Activated naive CD4-positive, alpha-beta T cell treated with anti-CD3 and anti-CD28 coated beads, Interleukin-2, amount 10 ng/mL, durations not matched to agents 7 days and 5 days (primary cell): ENCODE measurements at regions not wholly inside any gene's neighbourhood (a gene's known extent, or its start where the extent isn't known, plus 50 kb on each side); places are given as distances from the start of the nearest gene placed in this dataset.
"Not testable (repeated sequence)": the region's sequence is repeated elsewhere in the genome, so short reads cannot be mapped to it uniquely, and the experiment has no call there.

Source experiments
- CTCF ChIA-PET: fragments of 350-600 bp; sonication (Branson Sonifier 250); formaldehyde crosslinking; loops from one replicate; lab custom pipeline; 2021; ENCODE audit warnings: antibody characterized with exemption; lab: Charles Lee
- DNase-seq: peaks from one replicate; pipeline ENCODE4 v3.0.0-alpha.2; 2020
- H3K27ac Mint-ChIP-seq: one replicate; pipeline ENCODE4 v1.8.0; 2021; ENCODE audit warnings: mild to moderate bottlenecking, moderate library complexity, mixed read lengths
- H3K27me3 Mint-ChIP-seq: one replicate; pipeline ENCODE4 v1.8.0; 2021; ENCODE audit warnings: mild to moderate bottlenecking, mixed read lengths
- H3K36me3 Mint-ChIP-seq: one replicate; pipeline ENCODE4 v1.8.0; 2021; ENCODE audit warnings: mixed read lengths
- H3K4me1 Mint-ChIP-seq: one replicate; pipeline ENCODE4 v1.8.0; 2021; ENCODE audit warnings: mixed read lengths
- H3K4me3 Mint-ChIP-seq: one replicate; pipeline ENCODE4 v1.8.0; 2021; ENCODE audit warnings: mild to moderate bottlenecking, moderate library complexity, mixed read lengths
- H3K9me3 Mint-ChIP-seq: one replicate; pipeline ENCODE4 v1.8.0; 2021; ENCODE audit warnings: mixed read lengths

- H3K4me3 Mint-ChIP-seq = no peak overlapping the region
- H3K9me3 Mint-ChIP-seq = no peaks in the 10 kb centered on the region
- no peaks in the 10 kb centered on the region for H3K36me3 Mint-ChIP-seq
- no peak overlapping the region for H3K27ac Mint-ChIP-seq
- no peaks in the 10 kb centered on the region for H3K4me1 Mint-ChIP-seq
- peaks cover 3% of the 10 kb centered on the region for H3K27me3 Mint-ChIP-seq
- CTCF ChIA-PET = no interaction called here
- DNase-seq = no peak
Observed at GRCh38 chrX:69431420-69431819, 72.7 kb upstream of the NALF2 start.

DNA sequence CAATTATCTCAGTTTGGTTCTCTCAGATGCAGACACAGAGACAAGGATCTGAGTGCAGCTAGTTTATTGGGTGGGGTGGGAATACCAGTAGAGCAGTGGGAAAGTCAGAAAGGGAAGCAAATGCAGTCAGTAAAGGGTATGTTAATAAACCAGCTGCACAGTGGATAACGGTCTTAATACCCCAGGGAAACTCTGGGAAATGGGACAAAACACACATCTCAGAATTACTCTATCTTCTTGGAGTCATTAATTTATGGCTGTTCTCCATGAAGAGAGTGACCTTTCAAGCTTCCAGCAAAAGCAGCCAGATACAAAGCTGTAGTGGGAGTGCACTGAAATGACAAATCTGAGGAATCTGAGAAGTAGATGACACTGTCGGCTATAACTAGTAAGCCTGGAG lies 73.3 kb upstream of the NALF2 start:
- H3K9me3 Mint-ChIP-seq = no peaks in the 10 kb centered on the region
- H3K36me3 Mint-ChIP-seq = no peaks in the 10 kb centered on the region
- CTCF ChIA-PET = no interaction called here
- H3K4me1 Mint-ChIP-seq = no peaks in the 10 kb centered on the region
- H3K27me3 Mint-ChIP-seq = peaks cover 3% of the 10 kb centered on the region
- no peak overlapping the region for H3K27ac Mint-ChIP-seq
- no peak overlapping the region for H3K4me3 Mint-ChIP-seq
- no peak for DNase-seq

DNA sequence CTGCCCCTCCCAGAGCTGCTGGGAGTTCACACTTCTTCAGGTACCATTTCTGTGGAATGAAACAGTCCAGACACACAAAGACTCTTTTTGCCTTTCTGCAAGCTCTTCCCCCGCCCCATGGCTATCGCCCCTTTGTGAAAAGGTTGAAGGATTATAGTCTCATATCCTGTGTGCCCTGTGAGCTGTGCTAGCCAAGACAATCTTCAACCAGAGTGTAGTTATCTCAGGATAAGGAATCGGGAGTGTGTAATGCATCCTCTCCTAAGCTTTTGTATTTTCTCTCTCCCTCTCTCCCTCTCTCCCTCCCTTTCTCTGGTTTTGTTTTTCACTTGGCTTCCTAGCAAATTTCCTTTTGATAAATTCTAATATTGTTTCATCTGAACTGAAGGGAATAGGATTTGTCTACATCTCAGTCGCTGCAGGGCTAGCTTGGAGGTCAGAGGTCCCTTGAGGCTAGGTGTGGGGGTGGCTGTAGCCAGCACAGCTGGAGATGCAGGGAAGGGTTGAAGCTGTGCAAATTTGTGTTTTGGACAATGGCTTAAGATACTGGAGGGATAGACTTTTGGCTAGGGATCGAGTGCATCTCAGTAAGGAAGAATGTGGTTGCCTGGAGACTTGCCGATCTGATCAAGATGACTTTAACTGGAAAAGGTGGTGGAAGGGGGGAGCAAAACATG lies 74.6 kb upstream of the NALF2 start:
- H3K4me1 Mint-ChIP-seq = no peaks in the 10 kb centered on the region
- H3K4me3 Mint-ChIP-seq = no peak overlapping the region
- CTCF ChIA-PET = no interaction called here
- no peaks in the 10 kb centered on the region for H3K9me3 Mint-ChIP-seq
- DNase-seq = no peak
- H3K27ac Mint-ChIP-seq = no peak overlapping the region
- H3K27me3 Mint-ChIP-seq = peaks cover 3% of the 10 kb centered on the region
- H3K36me3 Mint-ChIP-seq = no peaks in the 10 kb centered on the region

- CTCF ChIA-PET = no interaction called here
- Mint-ChIP-seq H3K4me1 (no peaks in the 10 kb centered on the region), H3K4me3 (no peak overlapping the region), H3K27ac (no peak overlapping the region), H3K9me3 (no peaks in the 10 kb centered on the region), H3K27me3 (peaks cover 3% of the 10 kb centered on the region), H3K36me3 (no peaks in the 10 kb centered on the region)
- DNase-seq = no peak
Observed at GRCh38 chrX:69428216-69428615, 75.9 kb upstream of the NALF2 start.

DNA sequence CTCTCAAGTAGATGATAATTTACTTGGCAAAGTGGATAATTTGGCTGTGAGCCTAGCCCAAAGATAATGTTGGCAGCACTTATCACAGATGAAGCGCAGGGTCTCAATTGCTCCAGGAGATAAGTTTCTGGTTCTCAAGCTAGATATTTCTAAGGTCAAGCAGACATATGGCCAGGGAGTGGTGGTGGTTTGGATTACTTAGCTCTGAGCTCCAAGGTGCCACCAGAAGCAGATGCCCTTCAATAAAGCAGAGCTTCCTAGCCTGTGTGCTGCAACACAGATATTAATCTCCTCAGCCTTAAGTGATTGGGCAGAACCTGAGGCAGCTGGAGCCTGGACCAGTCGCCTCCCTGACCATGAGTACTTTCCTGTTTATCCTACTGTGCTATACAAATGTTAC lies 79.2 kb upstream of the NALF2 start:
- Mint-ChIP-seq H3K4me3 (no peak overlapping the region), H3K27me3 (peaks cover 3% of the 10 kb centered on the region), H3K27ac (no peak overlapping the region), H3K9me3 (no peaks in the 10 kb centered on the region), H3K36me3 (no peaks in the 10 kb centered on the region), H3K4me1 (no peaks in the 10 kb centered on the region)
- CTCF ChIA-PET = no interaction called here
- no peak for DNase-seq

DNA sequence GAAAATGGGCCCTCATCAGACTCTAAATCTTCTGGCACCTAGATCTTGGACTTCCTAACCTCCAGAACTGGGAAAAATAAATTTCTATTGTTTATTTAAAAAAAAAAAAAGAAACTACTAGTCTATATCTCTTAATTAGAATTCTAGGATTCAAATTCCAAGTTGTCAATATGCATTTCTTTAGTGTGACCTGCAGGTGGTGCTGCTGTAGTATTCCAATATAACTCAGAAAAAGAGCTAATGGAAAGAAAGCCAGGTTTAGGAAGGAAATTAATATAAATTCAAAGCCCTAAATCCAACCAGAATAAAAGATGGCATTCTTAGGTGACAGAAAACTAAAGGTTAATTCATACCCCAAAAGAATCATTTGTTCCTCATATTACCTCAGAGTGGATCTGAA lies 80.0 kb upstream of the NALF2 start:
- no peak overlapping the region for H3K4me3 Mint-ChIP-seq
- H3K36me3 Mint-ChIP-seq = no peaks in the 10 kb centered on the region
- H3K27ac Mint-ChIP-seq = no peak overlapping the region
- no peaks in the 10 kb centered on the region for H3K9me3 Mint-ChIP-seq
- H3K27me3 Mint-ChIP-seq = peaks cover 3% of the 10 kb centered on the region
- no peak for DNase-seq
- CTCF ChIA-PET = no interaction called here
- H3K4me1 Mint-ChIP-seq = no peaks in the 10 kb centered on the region

DNA sequence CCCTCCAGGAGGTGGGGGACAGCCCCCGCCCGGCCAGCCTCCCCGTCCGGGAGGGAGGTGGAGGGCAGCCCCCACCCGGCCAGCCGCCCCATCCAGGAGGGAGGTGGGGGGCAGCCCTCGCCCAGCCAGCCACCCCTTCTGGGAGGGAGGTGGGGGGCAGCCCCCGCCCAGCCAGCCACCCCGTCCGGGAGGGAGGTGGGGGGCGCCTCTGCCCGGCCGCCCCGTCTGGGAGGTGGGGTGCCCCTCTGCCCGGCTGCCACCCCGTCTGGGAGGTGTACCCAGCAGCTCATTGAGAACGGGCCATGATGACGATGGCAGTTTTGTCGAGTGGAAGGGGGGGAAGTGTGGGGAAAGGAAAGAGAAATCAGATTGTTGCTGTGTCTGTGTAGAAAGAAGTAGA lies 81.9 kb upstream of the NALF2 start:
- H3K4me1 Mint-ChIP-seq, H3K27ac Mint-ChIP-seq, H3K36me3 Mint-ChIP-seq, CTCF ChIA-PET, H3K27me3 Mint-ChIP-seq, DNase-seq, H3K4me3 Mint-ChIP-seq, H3K9me3 Mint-ChIP-seq: not testable (repeated sequence)

DNA sequence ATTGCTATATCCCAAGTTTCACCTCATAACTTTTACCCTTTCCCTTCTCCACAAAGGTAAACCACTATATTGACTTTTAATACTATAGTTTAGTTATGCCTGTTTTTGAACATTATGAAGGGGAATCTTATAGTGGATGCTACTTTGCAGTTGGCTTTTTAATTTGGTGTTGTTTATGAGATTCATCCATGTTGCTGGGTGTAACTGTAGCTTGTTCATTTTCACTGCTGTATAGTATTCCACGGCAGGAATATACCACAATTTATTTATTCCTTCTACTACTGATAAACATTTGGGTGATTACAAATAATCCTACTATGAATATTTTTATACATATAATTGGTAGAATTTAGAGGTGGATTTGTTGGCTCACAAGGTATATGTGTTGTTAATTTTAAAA lies 88.4 kb upstream of the NALF2 start:
- no peak for DNase-seq
- H3K4me1 Mint-ChIP-seq = no peaks in the 10 kb centered on the region
- CTCF ChIA-PET = no interaction called here
- no peaks in the 10 kb centered on the region for H3K36me3 Mint-ChIP-seq
- no peak overlapping the region for H3K4me3 Mint-ChIP-seq
- peaks cover 4% of the 10 kb centered on the region for H3K9me3 Mint-ChIP-seq
- H3K27me3 Mint-ChIP-seq = no peaks in the 10 kb centered on the region
- H3K27ac Mint-ChIP-seq = no peak overlapping the region

DNA sequence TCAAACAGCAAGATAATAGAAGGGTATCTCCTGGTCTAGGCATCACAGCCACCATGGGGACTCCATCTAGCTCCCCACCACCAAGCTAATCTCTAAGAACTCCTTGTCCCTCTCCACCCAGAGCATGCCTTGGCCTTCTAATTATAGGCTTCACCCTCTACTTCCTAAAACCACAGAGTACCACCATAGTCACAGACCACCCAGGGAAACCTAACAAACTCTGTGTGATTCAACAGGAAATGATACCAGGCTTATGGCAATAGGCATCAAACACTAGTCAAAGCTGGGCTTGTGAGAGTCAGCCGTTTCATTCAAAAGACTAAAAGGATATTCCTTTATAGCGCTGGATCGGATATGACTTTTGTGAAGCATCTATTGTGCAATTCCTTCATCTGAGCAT lies 91.5 kb upstream of the NALF2 start:
- DNase-seq = no peak
- H3K27me3 Mint-ChIP-seq = no peaks in the 10 kb centered on the region
- no peaks in the 10 kb centered on the region for H3K36me3 Mint-ChIP-seq
- no peak overlapping the region for H3K4me3 Mint-ChIP-seq
- no peak overlapping the region for H3K27ac Mint-ChIP-seq
- peaks cover 3% of the 10 kb centered on the region for H3K4me1 Mint-ChIP-seq
- CTCF ChIA-PET = interaction anchor here (1.1 kb wide), 1 partner anchor 44 kb away, joined by 3 read pairs; no protein-coding TSS in a partner anchor
- H3K9me3 Mint-ChIP-seq = peaks cover 4% of the 10 kb centered on the region

DNA sequence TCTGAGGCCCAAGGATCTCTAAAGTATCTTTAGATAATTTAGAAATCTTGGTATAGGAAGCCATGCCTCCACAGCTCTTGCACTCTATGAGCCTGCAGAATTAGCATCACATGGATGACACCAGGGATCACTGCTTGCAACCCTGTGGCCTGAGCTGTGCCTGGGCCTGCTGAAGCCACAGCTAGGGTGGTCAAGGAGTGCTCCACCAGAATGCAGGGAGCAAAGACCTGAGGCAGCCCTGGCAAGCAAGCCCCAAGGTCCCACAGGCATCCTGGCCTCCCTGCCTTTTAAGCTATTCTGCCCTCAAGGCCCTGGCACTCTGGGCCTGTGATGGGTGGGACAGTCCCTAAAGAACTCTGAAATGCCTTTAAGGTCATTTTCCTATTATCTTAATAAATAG lies 105.2 kb upstream of the NALF2 start:
- no peaks in the 10 kb centered on the region for H3K36me3 Mint-ChIP-seq
- no peaks in the 10 kb centered on the region for H3K9me3 Mint-ChIP-seq
- no peak for DNase-seq
- H3K4me1 Mint-ChIP-seq = no peaks in the 10 kb centered on the region
- no peak overlapping the region for H3K27ac Mint-ChIP-seq
- no peaks in the 10 kb centered on the region for H3K27me3 Mint-ChIP-seq
- H3K4me3 Mint-ChIP-seq = no peak overlapping the region
- CTCF ChIA-PET = no interaction called here

DNA sequence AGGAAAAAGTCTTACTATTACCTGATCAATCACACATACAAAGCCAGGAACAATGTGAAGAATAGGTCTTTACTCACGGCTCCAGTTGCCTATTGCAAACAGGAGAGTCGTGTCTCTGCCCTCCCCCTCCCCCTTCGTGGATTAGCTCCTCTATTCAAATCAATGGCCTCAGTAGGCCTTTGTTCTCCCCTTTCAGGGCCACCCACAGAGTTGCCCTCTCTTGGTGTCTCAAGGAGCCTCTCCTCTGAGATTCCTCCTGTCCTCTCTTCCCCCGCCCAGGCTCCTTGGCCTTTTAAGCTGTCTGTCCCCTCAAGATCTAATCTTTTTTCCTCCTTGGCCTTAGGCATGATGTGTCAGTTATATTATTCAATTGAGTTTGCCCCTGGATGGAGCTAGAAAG lies 107.2 kb upstream of the NALF2 start:
- no peak for DNase-seq
- Mint-ChIP-seq H3K27me3 (no peaks in the 10 kb centered on the region), H3K4me3 (no peak overlapping the region), H3K27ac (no peak overlapping the region), H3K4me1 (no peaks in the 10 kb centered on the region), H3K9me3 (no peaks in the 10 kb centered on the region), H3K36me3 (no peaks in the 10 kb centered on the region)
- CTCF ChIA-PET = no interaction called here

DNA sequence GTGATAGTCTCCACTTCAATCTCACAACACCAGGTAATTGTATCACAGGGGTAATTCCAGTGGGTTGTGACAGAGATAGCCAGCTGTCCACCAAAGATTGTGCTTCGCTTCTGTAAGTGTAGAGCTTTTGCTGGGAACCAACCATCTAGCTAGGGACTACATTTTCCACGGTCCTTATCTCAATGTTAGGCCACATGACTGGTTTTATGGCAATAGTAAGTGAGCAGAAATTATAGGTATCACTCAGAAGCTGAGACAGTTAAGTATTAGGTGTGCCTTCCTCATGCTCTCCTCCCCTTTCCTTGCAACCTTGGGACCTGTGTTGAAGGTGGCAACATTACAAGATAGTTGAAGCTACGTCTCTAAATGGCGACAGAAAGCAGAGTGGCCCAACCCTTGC lies 108.8 kb upstream of the NALF2 start:
- Mint-ChIP-seq H3K4me3 (no peak overlapping the region), H3K9me3 (no peaks in the 10 kb centered on the region), H3K4me1 (no peaks in the 10 kb centered on the region), H3K27ac (no peak overlapping the region), H3K36me3 (no peaks in the 10 kb centered on the region), H3K27me3 (no peaks in the 10 kb centered on the region)
- CTCF ChIA-PET = interaction anchor here (1.0 kb wide), 1 partner anchor 8 kb away, joined by 3 read pairs; no protein-coding TSS in a partner anchor
- no peak for DNase-seq

DNA sequence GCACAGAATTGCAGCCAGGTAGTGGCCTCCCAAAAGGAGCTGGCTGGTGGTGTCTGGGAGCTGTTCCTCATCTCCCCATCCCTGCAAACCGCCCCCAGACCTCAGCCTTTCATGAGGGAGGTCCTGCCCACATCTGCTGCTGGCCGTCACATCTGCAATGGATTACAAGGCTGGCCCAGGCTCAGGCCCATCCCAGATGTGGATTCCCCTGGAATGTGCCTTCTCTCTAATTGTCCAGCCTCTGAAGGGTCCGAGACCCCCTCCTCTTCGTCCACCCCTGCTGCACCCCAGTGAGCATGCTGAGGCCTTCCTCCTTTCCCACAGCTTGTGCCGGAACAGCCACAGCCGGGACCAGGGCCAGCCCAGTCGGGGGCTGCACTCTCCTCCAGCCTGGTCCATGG lies 115.0 kb upstream of the NALF2 start:
- Mint-ChIP-seq H3K9me3 (no peaks in the 10 kb centered on the region), H3K4me1 (no peaks in the 10 kb centered on the region), H3K27me3 (peaks cover 3% of the 10 kb centered on the region), H3K27ac (no peak overlapping the region), H3K4me3 (no peak overlapping the region), H3K36me3 (no peaks in the 10 kb centered on the region)
- no peak for DNase-seq
- CTCF ChIA-PET = no interaction called here

DNA sequence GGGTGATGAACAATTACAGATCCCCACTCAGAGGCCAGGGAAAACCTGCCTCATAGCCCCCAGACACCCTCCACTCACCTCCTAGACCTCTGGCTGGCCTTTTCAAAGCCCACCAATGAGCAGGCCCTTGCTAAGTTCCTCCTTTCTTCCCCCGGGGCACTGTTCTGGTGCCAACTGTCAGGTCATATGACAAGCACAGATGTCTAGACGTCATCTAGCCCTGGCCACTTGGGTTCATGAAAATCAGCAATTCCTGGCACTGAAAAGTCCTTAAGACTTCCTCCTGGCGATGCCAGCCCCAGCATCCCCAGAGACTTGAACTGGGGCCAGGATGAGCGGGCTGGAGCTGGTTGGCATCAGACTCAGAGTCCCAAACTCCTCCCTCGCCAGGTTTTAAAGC lies 115.6 kb upstream of the NALF2 start:
- DNase-seq = no peak
- no peaks in the 10 kb centered on the region for H3K36me3 Mint-ChIP-seq
- H3K4me3 Mint-ChIP-seq = no peak overlapping the region
- no peak overlapping the region for H3K27ac Mint-ChIP-seq
- CTCF ChIA-PET = no interaction called here
- H3K9me3 Mint-ChIP-seq = no peaks in the 10 kb centered on the region
- no peaks in the 10 kb centered on the region for H3K4me1 Mint-ChIP-seq
- H3K27me3 Mint-ChIP-seq = peaks cover 3% of the 10 kb centered on the region

GRCh38 chrX:69387567-69388487 lies 116.3 kb upstream of the NALF2 start:
- Mint-ChIP-seq H3K36me3 (no peaks in the 10 kb centered on the region), H3K4me1 (no peaks in the 10 kb centered on the region), H3K27ac (no peak overlapping the region), H3K27me3 (peaks cover 3% of the 10 kb centered on the region), H3K4me3 (no peak overlapping the region), H3K9me3 (no peaks in the 10 kb centered on the region)
- peak; percentile 49 for DNase-seq
- CTCF ChIA-PET = interaction anchor here (0.7 to 1.7 kb wide), 7 partner anchors 8 to 655 kb away, joined by 3 to 5 read pairs (median 3); no protein-coding TSS in a partner anchor
